Suppressor macrophage treated with lipopolysaccharide for 4 hours (primary cell): ENCODE measurements at regions not wholly inside any gene's neighbourhood (a gene's known extent, or its start where the extent isn't known, plus 50 kb on each side); places are given as distances from the start of the nearest gene placed in this dataset.
"Not testable (repeated sequence)": the region's sequence is repeated elsewhere in the genome, so short reads cannot be mapped to it uniquely, and the experiment has no call there.

ENCODE experiments used
- DNase-seq: peaks from one replicate; pipeline ENCODE4 v3.0.0-alpha.2; 2020

DNA sequence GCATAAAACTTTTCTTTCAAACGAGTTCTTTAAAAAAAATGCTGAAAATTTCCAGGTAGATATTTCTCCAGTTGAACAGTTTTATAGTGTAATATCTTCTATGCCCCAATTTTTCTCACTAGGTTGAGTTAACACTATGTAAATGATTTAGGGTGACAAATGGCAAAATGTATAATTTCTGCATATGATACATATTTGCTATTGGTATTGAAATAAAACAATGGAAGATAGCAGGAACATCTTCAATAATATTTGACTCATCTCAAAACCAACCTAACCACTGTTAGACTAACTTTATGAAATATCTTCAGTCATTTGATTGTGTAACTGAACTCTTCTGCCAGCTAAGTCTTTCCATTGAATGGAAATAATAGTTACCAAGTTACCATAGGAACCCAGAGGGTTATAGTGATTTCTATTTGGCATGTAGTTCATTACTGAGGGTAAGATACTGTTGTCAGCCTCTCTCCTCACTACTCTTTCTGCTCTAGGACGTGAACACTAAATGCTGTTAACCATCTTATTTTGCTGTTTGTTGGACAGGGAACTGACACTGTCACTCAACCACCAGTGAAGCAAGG is 824.7 kb upstream of the NECTIN3 start:
- DNase-seq, result no peak

DNA sequence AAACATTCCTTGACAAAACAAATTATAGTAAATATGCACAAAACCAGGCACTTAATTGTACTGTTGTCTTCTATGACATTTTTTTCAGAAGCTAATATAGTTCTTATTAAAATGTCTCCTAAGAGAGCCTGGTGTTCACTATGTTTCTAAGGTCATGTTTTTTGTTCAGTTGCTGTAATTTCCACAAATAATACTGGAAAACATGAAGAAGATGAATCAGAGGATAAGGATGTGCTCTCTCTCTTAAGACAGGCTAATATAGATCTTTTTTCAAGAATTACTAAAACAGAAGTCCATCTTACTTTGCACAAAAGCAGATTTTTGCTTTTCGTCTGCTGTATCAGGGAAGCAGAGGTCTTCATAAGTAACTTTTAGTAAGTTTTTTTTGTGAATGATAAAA is 823.0 kb upstream of the NECTIN3 start:
- no peak for DNase-seq

DNA sequence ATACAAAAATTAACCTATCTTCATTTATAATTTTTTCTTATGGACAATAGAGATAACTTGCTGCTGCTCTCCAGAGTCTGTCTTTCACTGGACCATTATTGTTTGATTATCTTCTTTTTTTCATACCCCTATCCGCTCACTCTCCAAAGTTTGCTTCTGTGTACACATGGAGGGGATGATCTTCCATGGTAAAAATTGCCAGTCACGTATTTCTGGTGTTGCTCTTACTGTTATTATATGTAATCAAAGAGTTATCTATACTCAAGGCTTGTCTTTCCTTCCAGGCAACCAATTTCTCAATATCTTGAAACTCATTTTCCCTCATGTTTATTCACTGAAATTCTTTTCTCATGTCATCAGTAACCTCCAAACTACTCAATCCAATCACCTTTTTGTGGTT is 817.8 kb upstream of the NECTIN3 start:
- no peak for DNase-seq

GRCh38 chr3:110254591-110254990 is 817.0 kb upstream of the NECTIN3 start:
- DNase-seq, result no peak

DNA sequence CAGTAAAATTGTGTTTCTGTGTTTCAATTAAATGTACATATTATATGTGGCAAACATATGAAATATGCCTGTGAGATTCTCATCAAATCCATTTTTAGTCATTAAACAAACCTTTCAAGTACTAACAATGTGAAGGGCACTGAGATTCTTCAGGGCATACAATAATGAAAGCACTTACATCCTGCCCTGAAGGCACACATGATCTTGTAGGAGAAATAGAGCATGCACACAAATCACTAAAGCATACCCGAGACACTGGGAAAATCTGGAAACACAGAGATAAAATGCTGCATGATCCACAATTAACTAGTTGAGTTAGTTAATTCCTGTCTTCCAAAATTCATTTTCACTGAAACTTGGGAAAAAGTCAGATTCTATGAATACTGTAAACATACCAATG is 810.5 kb upstream of the NECTIN3 start:
- no peak for DNase-seq

DNA sequence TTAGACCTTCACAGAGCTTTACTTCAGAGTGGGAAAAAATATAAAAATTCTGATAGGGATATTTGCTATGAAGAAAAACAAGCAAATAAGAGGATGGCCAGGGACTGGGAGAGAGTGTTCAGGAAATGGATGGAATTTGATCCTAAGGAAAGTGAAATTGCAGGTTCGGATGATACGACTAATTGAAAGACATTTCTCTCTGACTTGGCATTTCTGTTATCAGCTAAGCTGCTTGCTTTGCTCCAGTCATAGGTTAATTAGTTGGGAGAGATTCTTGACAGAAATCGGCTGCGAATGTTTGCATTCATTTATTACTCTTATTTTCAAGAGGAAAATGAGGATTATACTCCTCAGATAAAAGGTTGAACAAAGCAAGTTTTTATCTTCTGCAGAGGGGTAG is 808.7 kb upstream of the NECTIN3 start:
- no peak for DNase-seq

DNA sequence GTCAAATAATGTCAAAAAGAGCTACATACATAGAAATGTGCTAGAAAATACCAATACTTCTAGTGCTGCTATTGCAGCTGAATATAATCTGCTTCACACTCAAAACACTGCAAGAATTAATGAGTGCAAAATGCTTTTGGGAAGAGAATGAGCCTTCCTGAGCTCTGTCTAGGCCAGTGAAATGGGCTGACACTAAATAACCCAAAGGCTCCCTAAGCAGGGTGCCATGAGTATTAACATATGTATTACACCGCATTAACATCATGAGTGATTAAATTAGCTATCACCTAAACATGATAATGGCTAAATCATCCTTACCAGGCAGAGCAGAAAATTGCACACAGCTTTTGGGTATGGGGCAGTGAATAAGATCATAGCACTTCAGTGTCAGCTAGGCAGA is 806.3 kb upstream of the NECTIN3 start:
- no peak for DNase-seq

- no peak for DNase-seq
Observed at GRCh38 chr3:110267304-110267845, 804.2 kb upstream of the NECTIN3 start.

- DNase-seq, result no peak
Observed at GRCh38 chr3:110272525-110272924, 799.1 kb upstream of the NECTIN3 start.

DNA sequence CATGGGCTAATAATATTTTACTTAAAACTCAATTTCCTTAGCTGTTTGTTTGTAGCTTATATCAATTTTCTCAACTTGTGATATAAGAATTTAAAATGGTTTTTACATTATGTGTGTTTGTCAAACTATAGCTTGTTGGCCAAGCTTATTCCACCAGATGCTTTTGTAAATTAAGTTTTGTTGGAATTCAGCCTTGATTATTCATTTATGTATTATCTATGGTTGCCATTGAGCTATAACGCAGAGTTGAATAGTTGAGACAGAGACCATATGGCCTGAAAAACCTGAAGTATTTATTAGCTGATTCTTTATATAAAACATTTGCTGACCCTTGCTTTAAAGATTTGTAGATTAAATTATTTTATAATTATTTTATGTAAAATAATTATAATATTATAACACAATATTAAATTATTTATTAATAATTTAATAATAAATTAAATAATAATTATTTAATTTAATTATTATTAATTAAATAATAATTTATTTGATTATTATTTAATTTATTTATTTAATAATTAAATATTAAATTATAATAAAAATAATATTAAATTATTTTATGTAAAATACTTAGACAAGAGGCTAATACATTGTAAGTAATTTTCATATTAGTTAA is 779.6 kb upstream of the NECTIN3 start:
- DNase-seq, result no peak

GRCh38 chr3:110293660-110294059 is 778.0 kb upstream of the NECTIN3 start:
- no peak for DNase-seq

DNA sequence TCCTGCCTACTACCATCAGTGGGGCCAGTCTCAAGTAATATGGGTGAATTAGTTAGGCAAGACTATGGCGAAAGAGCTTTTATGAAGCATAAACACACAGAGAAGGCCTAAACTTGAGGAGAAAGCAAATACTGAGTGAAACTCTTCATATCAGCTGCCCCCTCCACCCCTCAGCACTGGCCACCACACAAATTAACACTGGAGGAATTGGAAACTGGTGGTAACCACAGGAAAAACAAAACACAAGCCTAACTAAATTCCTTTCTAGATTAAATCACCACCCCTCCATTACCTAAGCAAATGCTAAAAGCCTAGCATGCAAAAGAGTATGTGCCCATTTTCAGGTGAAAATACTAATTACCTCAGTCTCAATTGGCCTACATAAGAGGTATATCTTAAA is 774.7 kb upstream of the NECTIN3 start:
- no peak for DNase-seq

DNA sequence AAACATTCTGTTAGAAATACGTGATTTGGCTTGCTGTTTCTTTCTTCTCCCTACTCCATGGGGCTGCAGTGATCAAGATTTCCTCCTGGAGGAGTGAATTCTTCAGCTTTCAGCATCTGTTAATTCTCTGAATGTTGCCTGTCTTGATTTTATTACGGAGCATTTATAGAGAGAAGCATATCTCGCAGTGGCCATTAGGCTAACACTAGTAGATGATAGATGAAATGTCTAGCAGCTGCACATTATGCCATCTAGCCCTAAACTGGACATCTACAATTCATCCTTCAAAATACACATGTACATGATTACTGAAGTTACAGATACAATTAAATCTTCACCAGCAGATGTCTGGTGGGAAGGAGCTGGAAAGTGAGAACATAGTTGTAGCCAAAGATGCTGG is 769.8 kb upstream of the NECTIN3 start:
- no peak for DNase-seq

GRCh38 chr3:110307065-110307809 is 764.4 kb upstream of the NECTIN3 start:
- DNase-seq, result no peak

DNA sequence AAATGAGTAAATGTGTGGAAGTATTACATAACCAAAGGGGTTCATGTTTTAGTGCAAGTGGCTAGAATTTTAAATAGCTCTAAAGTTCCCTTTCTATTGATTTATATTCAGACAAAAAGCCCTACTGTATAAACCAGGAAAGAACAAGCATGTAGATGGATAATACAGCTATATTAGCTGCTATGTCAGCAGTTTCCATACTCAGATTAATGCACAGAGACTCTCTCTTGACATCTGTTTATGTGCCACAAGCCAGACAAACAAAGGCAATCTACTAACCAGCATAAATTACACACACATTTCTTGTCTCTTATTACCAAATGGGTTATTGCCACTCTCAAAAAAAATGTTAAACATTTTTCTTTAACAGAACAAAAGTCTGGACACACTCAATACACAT is 760.1 kb upstream of the NECTIN3 start:
- no peak for DNase-seq

DNA sequence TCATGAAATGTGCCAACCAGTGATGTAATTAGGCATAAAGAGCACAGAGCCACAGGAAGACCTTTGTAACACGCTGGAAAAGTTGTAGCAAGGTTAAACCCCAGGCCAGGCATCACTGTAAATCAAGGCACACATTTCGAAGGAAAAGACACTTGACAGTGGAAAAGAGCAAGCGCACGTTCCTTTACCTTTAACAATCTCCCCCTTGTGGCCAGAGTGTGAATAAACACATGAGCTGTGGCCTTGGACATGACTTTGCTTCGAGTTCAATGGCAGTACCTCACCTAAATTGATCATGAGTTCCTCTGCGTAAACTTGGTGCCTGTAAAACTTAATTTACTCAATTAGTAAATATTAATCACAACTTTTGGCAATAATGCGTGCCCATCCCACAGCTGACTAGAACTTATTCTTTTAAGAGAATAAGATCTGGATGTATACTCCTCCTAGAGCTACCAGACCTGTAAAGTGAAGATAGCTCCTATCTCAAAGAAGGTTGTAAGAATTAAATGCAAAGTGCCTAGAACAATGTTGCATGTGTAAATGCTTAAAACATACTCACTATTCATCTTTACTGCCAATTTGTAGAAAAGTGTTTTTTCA is 757.0 kb upstream of the NECTIN3 start:
- DNase-seq, result peak; percentile 71

GRCh38 chr3:110318108-110318507 is 753.5 kb upstream of the NECTIN3 start:
- no peak for DNase-seq

DNA sequence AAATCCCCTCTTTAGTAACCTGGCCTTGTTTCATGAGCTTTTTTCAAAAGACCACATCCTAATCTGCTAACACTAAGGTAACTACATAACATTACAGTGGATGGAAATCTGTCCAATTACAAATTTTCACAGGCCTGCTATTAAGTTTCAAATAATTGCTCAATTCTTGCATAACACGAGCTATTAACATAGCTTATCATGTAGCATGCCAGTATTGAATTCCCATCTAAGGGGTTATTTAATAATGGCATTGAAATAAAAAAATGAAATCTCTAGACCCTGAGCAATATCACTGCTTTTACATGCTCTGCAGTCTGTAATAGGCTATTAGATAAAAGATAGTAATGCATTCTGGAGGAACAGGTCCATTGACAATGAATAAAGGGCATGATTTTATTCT is 748.3 kb upstream of the NECTIN3 start:
- no peak for DNase-seq

DNA sequence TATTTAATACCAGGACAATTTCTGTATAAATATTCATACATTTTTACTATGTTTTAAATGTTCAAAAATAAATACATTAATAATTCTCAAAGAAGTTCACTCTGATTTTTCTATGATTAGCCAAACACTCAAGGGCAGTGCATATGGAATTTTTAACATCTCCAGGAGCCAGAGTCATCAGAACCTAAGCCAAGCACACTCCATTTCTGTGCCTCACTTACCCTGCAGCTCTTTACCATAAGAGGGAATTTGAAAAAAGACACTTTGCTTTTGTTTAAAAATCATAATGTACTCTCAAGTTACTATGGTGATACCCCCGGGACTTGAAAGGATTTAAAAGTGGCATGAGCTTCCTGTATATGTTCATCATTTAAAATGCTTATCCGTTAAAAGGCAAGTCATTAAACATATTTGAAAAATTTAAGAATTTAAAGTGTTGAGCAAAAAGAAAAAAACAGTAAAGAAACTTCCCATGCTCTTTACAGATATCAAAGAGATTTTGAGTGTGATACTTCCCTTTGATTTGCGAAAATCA is 747.4 kb upstream of the NECTIN3 start:
- DNase-seq, result no peak

GRCh38 chr3:110327870-110328269 is 743.7 kb upstream of the NECTIN3 start:
- no peak for DNase-seq

- DNase-seq, result not testable (repeated sequence)
Observed at GRCh38 chr3:110331562-110331961, 740.1 kb upstream of the NECTIN3 start.

- no peak for DNase-seq
Observed at GRCh38 chr3:110332629-110333028, 739.0 kb upstream of the NECTIN3 start.

DNA sequence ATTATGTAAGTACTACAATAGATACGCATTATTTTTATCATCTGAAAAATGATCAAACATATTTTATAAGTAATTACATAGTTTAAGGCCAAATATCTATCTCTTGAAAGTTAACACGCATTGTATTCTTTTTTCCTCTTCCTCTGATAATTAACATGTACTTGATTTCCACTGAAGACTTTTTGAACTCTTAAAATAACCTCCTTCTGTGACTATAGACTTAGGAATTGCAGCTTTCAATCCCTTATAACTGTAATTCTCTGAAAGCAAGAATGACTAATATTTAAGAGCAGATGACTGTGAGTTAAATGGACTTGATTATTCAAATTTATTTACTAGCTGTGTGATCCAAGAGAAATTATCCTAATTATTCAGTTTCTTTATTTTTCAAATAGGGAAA is 730.6 kb upstream of the NECTIN3 start:
- DNase-seq, result no peak

DNA sequence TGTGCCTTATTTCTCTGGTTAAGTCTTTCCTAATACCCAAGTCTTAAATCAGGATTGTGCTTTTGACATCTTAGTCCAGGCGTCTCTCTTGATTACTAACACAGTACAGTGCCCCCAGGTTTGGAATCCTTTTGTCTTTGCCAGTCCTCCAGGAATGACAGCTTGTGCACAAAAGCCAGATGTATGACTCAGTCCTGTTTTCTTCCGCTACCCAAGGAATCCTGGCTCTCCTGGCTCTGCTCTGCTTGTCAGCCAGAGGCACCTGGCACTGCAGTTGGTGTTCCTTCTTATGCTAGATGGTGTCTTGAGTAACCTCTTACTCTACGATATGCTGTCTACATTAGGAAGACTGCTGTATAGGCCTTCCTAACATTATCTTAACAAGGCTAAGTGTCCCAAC is 728.2 kb upstream of the NECTIN3 start:
- no peak for DNase-seq
